ENCODE measurements at regions not wholly inside any gene's neighbourhood (a gene's known extent, or its start where the extent isn't known, plus 50 kb on each side); places are given as distances from the start of the nearest gene placed in this dataset.
A peak's percentile ranks its signal among the peaks of the same experiment; 100 is the strongest.

DNA sequence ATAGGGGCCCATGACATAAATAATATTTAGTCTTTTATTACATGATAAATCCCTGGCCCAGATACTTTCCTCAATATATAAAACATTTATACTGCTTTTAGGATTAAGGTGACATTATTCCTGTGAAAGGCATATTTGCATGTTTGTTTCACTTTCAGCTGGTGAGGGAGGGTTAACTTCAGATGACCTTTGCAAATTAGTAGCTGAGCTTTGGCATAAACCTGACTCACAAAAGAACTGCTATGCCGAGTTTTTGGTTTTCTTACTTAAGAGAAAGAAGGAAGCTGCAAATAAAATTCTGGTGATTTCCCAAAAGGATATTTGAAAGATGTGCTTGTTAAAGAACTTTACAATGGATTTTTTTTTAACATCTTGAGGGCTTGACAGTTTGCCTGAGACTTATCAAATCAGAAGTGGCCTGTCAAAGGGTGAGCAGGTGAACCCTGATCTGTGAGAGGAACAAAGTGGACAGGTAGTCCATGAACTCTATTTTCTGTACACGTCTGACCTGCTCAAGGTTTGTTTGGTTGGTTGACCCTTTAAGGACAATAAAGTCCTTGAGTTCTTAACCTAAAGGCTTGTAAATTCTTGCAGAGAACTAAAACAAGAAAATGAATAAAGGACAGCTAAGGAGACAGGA is 93.5 kb downstream of the FAM124B start:
- DNase-seq (ENCODE audit: low read depth), result no peak
- TF ChIP-seq, protein P1, sequence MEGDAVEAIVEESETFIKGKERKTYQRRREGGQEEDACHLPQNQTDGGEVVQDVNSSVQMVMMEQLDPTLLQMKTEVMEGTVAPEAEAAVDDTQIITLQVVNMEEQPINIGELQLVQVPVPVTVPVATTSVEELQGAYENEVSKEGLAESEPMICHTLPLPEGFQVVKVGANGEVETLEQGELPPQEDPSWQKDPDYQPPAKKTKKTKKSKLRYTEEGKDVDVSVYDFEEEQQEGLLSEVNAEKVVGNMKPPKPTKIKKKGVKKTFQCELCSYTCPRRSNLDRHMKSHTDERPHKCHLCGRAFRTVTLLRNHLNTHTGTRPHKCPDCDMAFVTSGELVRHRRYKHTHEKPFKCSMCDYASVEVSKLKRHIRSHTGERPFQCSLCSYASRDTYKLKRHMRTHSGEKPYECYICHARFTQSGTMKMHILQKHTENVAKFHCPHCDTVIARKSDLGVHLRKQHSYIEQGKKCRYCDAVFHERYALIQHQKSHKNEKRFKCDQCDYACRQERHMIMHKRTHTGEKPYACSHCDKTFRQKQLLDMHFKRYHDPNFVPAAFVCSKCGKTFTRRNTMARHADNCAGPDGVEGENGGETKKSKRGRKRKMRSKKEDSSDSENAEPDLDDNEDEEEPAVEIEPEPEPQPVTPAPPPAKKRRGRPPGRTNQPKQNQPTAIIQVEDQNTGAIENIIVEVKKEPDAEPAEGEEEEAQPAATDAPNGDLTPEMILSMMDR (conservative IDR thresholded peaks at IDR 0.05; ENCODE audit: low read length), result no peak
- no peak overlapping the region for H3K4me3 ChIP-seq (ENCODE audit: low read length)

DNA sequence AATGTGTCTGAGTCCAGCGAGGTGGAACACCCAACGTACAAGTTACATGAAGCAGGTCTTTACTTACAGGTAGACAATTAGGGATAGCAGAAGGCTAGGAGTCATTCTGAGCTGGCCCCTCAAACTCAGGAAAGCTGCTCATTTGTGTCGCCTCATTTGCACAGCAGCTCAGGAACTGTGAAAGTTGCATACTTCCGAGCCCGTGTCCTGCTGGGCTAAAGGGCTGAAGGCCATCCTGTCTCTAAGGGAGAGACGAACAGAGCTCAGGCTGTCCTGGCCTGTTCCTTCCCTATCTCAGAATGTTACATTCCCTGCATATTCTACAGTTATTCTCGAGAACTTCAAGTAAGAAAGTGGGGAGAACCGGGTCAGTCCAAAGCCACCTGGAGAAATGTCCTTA is 99.0 kb downstream of the FAM124B start:
- no peak for DNase-seq (ENCODE audit: low read depth)
- TF ChIP-seq, protein P1 (conservative IDR thresholded peaks at IDR 0.05; ENCODE audit: low read length), result no peak
- no peak overlapping the region for H3K4me3 ChIP-seq (ENCODE audit: low read length)

DNA sequence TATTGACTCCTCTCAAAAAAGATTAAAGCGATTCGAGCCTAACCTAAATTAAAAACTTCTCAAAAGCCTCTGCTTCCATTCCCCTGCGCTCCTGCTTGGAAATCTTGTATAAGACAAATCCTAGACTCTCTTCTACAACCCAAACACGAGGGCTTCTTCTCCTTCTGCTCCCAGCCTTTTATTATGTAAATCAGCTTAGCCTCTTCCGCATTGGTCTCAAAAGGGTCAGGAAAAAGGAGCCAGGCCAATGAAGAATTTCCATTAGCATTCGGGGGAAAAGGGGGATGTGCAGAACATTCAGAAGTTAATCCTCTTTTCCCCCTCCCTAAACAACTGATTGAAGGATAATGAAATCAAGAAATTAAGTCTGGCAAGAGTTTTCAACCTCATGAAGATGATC is 107.9 kb downstream of the FAM124B start:
- no peak for DNase-seq (ENCODE audit: low read depth)
- H3K4me3 ChIP-seq (ENCODE audit: low read length), result no peak overlapping the region
- TF ChIP-seq, protein P1 (conservative IDR thresholded peaks at IDR 0.05; ENCODE audit: low read length), result no peak

DNA sequence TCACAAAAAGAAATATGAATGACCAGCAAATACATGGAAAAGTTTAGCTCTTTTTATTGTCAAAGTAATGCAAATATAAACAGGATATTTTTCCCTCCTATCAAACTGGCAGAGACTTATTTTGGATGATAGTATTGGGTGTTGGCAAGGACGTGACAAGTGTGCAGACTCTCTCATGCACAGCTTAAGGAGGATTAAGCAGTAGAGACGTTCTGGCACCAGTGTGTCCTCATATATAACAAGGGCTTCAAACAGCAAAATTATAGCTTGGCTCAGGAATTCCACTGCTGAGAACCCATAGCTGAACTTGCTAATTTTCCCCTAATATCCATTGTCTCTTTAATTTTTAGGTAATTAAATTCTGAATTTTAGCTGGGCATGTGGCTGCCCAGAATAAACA is 114.4 kb downstream of the FAM124B start:
- TF ChIP-seq, protein P1 (conservative IDR thresholded peaks at IDR 0.05; ENCODE audit: low read length), result no peak

DNA sequence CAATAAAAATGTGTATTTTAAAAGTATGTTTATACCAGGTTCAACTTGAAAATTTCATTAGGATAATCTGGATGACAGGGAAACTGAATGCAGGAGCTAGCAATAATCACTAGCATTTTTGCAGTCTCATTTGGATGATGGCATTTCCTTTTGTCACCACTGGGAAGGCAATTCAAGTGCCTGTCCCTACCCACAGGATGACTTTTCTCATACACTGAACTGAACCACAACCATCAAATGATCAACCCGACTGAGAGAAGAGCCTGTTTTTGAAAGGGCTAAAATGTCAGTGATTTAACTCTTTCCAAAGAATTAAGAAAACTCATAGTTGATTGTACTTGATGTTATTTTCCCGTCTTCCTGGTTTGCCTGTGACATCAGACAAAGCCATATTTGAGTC is 115.0 kb downstream of the FAM124B start:
- TF ChIP-seq, protein P1 (conservative IDR thresholded peaks at IDR 0.05; ENCODE audit: low read length), result 0 out of 2 replicates have a peak, but pooled peaks have one; percentile 11
- peak; percentile 20 for DNase-seq (ENCODE audit: low read depth)
- H3K4me3 ChIP-seq (ENCODE audit: low read length), result no peak overlapping the region

More for the DNA sequence above, 114.4 kb downstream of the FAM124B start:
- H3K4me3 ChIP-seq (ENCODE audit: low read length), result no peak overlapping the region
- DNase-seq (ENCODE audit: low read depth), result no peak

DNA sequence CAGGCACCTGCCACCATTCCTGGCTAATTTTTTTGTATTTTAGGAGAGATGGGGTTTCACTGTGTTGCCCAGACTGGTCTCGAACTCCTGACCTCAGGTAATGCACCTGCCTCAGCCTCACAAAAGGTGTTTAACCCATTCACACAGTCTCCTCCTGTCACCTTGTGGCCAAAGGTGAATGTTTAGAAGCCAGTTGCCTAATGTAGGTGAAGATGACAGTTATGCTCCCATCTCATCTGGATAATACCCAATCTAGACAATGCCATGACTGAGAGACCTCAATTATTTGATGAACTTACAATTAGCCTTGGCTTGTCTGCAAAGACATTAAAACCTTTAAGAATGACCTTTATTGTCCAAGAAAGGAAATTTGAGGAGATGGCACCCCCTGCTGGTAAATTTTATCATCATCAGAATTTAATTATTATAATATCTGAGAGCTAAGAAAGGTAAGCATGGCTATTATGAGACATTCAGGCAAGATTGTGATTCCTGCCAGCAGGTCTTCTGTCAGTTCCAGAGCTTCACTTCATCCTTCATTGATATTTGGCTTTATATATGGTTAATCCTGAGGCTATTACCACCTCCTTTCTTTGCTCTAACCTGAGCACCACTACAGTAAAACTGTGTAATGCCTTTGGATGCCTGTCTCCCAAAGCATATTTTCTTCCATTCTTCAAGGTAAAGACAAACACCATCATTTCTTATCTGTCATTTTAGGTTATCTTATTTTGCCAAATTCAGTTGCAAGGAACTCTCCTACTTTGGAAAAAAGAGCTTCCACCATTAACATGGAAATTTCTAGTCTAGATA is 117.6 kb downstream of the FAM124B start:
- peak; percentile 26 for DNase-seq (ENCODE audit: low read depth)
- TF ChIP-seq, protein P1 (conservative IDR thresholded peaks at IDR 0.05; ENCODE audit: low read length), result peak; percentile 51
- no peak overlapping the region for H3K4me3 ChIP-seq (ENCODE audit: low read length)

Data from AG10803 (cell line).